ENCODE measurements at regions not wholly inside any gene's neighbourhood (a gene's known extent, or its start where the extent isn't known, plus 50 kb on each side); places are given as distances from the start of the nearest gene placed in this dataset.

DNA sequence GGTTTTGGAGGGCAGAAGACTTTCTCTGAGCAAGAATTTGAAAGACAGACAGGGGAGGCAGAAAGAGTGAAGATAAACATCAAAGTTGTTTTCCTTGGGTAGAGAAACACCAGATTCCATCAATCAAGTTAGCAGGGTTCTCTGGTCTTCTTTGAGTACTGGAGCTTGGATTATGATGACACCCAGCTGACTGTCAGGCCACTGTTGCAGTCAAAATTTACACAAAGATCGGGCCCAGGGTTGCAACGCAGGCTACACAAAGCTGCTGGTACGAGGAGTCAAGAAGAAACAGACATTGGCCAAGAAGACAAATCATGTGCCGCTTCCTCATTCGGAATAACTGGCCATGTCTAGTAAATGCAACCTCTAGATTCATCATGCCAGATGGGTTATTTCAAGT lies 396.2 kb upstream of the XYLT1 start:
- TF ChIP-seq TAF1 (IDR thresholded peaks at IDR 0.05; ENCODE audit: borderline replicate concordance, insufficient read depth, low read length), result no peak
- no peak for TF ChIP-seq POLR2AphosphoS5 (IDR thresholded peaks at IDR 0.05; ENCODE audit: low read depth, low read length)
- TF ChIP-seq FOXP2 (optimal IDR thresholded peaks at IDR 0.05; ENCODE audit: borderline replicate concordance, extremely low read depth, extremely low read length, insufficient read depth), result no peak
- TF ChIP-seq, protein P1, sequence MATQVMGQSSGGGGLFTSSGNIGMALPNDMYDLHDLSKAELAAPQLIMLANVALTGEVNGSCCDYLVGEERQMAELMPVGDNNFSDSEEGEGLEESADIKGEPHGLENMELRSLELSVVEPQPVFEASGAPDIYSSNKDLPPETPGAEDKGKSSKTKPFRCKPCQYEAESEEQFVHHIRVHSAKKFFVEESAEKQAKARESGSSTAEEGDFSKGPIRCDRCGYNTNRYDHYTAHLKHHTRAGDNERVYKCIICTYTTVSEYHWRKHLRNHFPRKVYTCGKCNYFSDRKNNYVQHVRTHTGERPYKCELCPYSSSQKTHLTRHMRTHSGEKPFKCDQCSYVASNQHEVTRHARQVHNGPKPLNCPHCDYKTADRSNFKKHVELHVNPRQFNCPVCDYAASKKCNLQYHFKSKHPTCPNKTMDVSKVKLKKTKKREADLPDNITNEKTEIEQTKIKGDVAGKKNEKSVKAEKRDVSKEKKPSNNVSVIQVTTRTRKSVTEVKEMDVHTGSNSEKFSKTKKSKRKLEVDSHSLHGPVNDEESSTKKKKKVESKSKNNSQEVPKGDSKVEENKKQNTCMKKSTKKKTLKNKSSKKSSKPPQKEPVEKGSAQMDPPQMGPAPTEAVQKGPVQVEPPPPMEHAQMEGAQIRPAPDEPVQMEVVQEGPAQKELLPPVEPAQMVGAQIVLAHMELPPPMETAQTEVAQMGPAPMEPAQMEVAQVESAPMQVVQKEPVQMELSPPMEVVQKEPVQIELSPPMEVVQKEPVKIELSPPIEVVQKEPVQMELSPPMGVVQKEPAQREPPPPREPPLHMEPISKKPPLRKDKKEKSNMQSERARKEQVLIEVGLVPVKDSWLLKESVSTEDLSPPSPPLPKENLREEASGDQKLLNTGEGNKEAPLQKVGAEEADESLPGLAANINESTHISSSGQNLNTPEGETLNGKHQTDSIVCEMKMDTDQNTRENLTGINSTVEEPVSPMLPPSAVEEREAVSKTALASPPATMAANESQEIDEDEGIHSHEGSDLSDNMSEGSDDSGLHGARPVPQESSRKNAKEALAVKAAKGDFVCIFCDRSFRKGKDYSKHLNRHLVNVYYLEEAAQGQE (IDR thresholded peaks at IDR 0.05; ENCODE audit: insufficient read depth in 1 of 2, low read depth in 2 of 2, low read length in 2 of 2), result no peak
